Left kidney (tissue), 1 donor: ENCODE measurements at regions not wholly inside any gene's neighbourhood (a gene's known extent, or its start where the extent isn't known, plus 50 kb on each side); places are given as distances from the start of the nearest gene placed in this dataset.
A peak's percentile ranks its signal among the peaks of the same experiment; 100 is the strongest.

Experiments
- DNase-seq: peaks from one replicate; pipeline ENCODE4 v3.0.0-alpha.2; 2013

- no peak for DNase-seq
Observed at GRCh38 chr20:24738981-24739633, 210.0 kb upstream of the CST7 start.

GRCh38 chr20:24739746-24740145 is 209.3 kb upstream of the CST7 start:
- no peak for DNase-seq

- no peak for DNase-seq
Observed at GRCh38 chr20:24741493-24742072, 207.5 kb upstream of the CST7 start.

- no peak for DNase-seq
Observed at GRCh38 chr20:24742436-24742835, 206.6 kb upstream of the CST7 start.

- no peak for DNase-seq
Observed at GRCh38 chr20:24742989-24743388, 206.1 kb upstream of the CST7 start.

GRCh38 chr20:24743641-24744040 is 205.4 kb upstream of the CST7 start:
- DNase-seq, result no peak

GRCh38 chr20:24744747-24745146 is 204.3 kb upstream of the CST7 start:
- DNase-seq, result no peak

GRCh38 chr20:24745206-24745605 is 203.9 kb upstream of the CST7 start:
- no peak for DNase-seq

GRCh38 chr20:24745617-24746350 is 203.3 kb upstream of the CST7 start:
- DNase-seq, result no peak

- DNase-seq, result no peak
Observed at GRCh38 chr20:24746351-24746685, 202.8 kb upstream of the CST7 start.

GRCh38 chr20:24747010-24747712 is 201.9 kb upstream of the CST7 start:
- DNase-seq, result no peak

GRCh38 chr20:24747881-24748595 is 201.0 kb upstream of the CST7 start:
- DNase-seq, result no peak

- DNase-seq, result no peak
Observed at GRCh38 chr20:24751551-24751950, 197.5 kb upstream of the CST7 start.

- DNase-seq, result no peak
Observed at GRCh38 chr20:24752612-24753011, 196.5 kb upstream of the CST7 start.

- DNase-seq, result no peak
Observed at GRCh38 chr20:24753130-24753529, 195.9 kb upstream of the CST7 start.

- DNase-seq, result no peak
Observed at GRCh38 chr20:24754691-24755090, 194.4 kb upstream of the CST7 start.

- peak; percentile 31 for DNase-seq
Observed at GRCh38 chr20:24755411-24755922, 193.6 kb upstream of the CST7 start.

- no peak for DNase-seq
Observed at GRCh38 chr20:24756292-24757025, 192.6 kb upstream of the CST7 start.

- DNase-seq, result no peak
Observed at GRCh38 chr20:24761220-24762065, 187.6 kb upstream of the CST7 start.

GRCh38 chr20:24762371-24762770 is 186.7 kb upstream of the CST7 start:
- no peak for DNase-seq
